Bronchial epithelial cell (primary cell): ENCODE measurements at regions not wholly inside any gene's neighbourhood (a gene's known extent, or its start where the extent isn't known, plus 50 kb on each side); places are given as distances from the start of the nearest gene placed in this dataset.
"Not testable (repeated sequence)": the region's sequence is repeated elsewhere in the genome, so short reads cannot be mapped to it uniquely, and the experiment has no call there.

Source experiments
- DNase-seq: peaks from one replicate; pipeline ENCODE4 v3.0.0-alpha.2; 2010; ENCODE audit warnings: low read depth
- FAIRE-seq: peaks from 2 replicates; lab custom pipeline; 2011; peaks lifted over from hg19 to GRCh38; lab: Jason Lieb, UNC
- H3K27me3 ChIP-seq: 2 replicates; pipeline ENCODE4 v1.5.1; 2011; ENCODE audit warnings: low read length; ENCODE audit not compliant: control insufficient read depth, insufficient read depth
- H3K36me3 ChIP-seq: 2 replicates; pipeline ENCODE4 v1.5.1; 2011; ENCODE audit warnings: low read length; ENCODE audit not compliant: control insufficient read depth, insufficient read depth
- H3K4me3 ChIP-seq: 2 replicates; pipeline ENCODE4 v1.5.1; 2011; ENCODE audit warnings: mild to moderate bottlenecking, low read depth, low read length, control low read depth

- H3K36me3 ChIP-seq, H3K4me3 ChIP-seq, H3K27me3 ChIP-seq, DNase-seq, FAIRE-seq: not testable (repeated sequence)
These were observed 105.8 kb upstream of the NBPF19 start for GRCh38 chr1:149369081-149369480.

DNA sequence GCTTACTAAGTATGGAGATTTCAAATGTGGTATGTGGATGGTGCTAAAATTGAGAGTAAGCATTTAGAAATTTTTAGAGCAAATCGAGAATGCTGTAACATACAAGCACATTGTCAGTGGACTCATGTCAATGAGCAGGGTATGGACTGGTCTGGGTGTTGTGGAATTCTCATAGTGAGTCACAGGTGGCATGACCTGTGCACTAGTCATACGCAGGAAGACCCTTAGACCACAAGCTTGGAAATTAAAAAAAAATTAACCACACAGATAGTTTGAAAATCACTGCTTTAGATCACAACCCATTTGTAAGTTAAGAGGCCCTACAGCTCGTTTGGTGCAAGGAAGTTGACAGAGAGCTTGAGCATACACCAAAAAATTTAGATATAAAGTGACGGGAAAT lies 102.9 kb upstream of the NBPF19 start:
- DNase-seq, H3K27me3 ChIP-seq, FAIRE-seq, H3K36me3 ChIP-seq, H3K4me3 ChIP-seq: not testable (repeated sequence)

GRCh38 chr1:149378462-149378861 lies 96.4 kb upstream of the NBPF19 start:
- not testable (repeated sequence) for H3K4me3 ChIP-seq, H3K36me3 ChIP-seq, FAIRE-seq, H3K27me3 ChIP-seq
- peak; percentile 1 for DNase-seq

- H3K27me3 ChIP-seq, FAIRE-seq, H3K36me3 ChIP-seq: not testable (repeated sequence)
- H3K4me3 ChIP-seq: peak overlapping the region; percentile 42
- DNase-seq: peak; percentile 34
These were observed 84.5 kb upstream of the NBPF19 start for GRCh38 chr1:149390173-149390926.

GRCh38 chr1:149390931-149391330 lies 83.9 kb upstream of the NBPF19 start:
- DNase-seq, FAIRE-seq, H3K36me3 ChIP-seq, H3K27me3 ChIP-seq: not testable (repeated sequence)
- H3K4me3 ChIP-seq: peak overlapping the region; percentile 42

DNA sequence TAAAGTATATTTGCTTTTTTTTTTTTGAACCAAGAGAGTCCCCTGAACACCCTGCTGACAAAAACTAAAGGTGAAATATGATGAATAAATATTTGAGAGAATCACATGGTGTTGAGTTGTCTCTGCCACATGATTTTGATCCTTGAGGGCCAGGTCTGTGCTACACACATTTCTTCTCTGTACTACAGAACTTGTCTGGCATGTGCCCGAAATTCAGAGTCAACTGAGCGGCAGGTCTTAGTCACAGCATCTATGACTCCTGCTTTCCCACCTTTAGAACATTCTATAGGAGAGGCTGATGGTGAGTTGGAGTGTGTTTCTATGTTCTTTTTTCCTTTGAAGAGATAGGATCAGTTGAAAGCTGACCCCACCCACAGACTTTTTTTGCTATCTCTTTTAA lies 79.0 kb upstream of the NBPF19 start:
- peak; percentile 28 for DNase-seq

DNA sequence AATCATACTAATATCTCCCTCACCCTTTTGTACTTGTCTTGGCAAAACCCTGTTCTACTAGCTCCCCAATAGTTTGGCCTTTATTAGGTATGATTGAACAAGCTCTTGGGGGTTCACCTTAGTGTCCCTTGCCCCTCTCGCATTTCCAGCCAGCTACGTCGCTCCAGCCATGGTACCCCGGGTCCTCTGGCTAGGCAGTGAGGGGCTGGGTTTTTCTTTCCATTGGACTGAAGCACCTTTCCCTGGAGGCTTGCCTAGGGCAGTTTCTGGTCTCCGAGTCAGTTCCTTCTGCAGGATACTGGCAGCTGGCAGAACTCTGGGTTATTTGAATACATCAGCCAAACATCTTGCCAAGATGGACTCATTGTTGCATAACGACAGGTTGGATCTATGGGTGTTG lies 76.3 kb upstream of the NBPF19 start:
- not testable (repeated sequence) for H3K36me3 ChIP-seq, H3K27me3 ChIP-seq, FAIRE-seq
- peak overlapping the region; percentile 9 for H3K4me3 ChIP-seq
- peak; percentile 24 for DNase-seq

More for the DNA sequence above, 79.0 kb upstream of the NBPF19 start:
- not testable (repeated sequence) for H3K4me3 ChIP-seq, H3K36me3 ChIP-seq, H3K27me3 ChIP-seq, FAIRE-seq

GRCh38 chr1:149408404-149408803 lies 66.4 kb upstream of the NBPF19 start:
- H3K4me3 ChIP-seq, FAIRE-seq, H3K36me3 ChIP-seq, DNase-seq, H3K27me3 ChIP-seq: not testable (repeated sequence)

DNA sequence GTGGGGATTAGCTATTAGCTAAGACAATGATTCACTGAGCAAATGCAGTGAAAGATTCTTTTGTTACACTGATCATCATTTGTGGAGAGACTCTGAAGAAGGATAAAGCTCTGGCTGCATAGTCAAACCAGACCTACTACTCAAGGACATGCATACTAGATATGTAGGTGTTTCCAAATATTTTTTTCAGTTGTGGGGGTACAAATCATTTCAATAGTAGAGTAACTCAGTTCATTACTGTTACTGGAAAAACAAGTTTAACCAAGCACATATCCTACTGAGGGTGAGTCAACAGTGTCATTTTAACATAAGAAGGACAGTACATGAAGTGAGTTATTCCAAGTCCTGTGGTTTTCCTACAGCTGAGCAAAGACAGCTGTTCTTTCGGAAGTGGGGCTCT lies 59.5 kb upstream of the NBPF19 start:
- H3K36me3 ChIP-seq, DNase-seq, H3K4me3 ChIP-seq, H3K27me3 ChIP-seq, FAIRE-seq: not testable (repeated sequence)

GRCh38 chr1:149418782-149419181 lies 56.1 kb upstream of the NBPF19 start:
- not testable (repeated sequence) for H3K27me3 ChIP-seq, H3K4me3 ChIP-seq, DNase-seq, H3K36me3 ChIP-seq, FAIRE-seq

- not testable (repeated sequence) for DNase-seq, FAIRE-seq, H3K27me3 ChIP-seq, H3K36me3 ChIP-seq, H3K4me3 ChIP-seq
These were observed 51.7 kb upstream of the NBPF19 start for GRCh38 chr1:149423122-149423521.
